NCI-H82 treated with DMSO at 0.1 percent for 48 hours (cell line): ENCODE measurements at regions not wholly inside any gene's neighbourhood (a gene's known extent, or its start where the extent isn't known, plus 50 kb on each side); places are given as distances from the start of the nearest gene placed in this dataset.
"Not testable (repeated sequence)": the region's sequence is repeated elsewhere in the genome, so short reads cannot be mapped to it uniquely, and the experiment has no call there.

Experiments used
- DNase-seq: peaks from one replicate; lab custom pipeline; 2025; ENCODE audit not compliant: unreplicated experiment; lab: John Stamatoyannopoulos, UW

DNA sequence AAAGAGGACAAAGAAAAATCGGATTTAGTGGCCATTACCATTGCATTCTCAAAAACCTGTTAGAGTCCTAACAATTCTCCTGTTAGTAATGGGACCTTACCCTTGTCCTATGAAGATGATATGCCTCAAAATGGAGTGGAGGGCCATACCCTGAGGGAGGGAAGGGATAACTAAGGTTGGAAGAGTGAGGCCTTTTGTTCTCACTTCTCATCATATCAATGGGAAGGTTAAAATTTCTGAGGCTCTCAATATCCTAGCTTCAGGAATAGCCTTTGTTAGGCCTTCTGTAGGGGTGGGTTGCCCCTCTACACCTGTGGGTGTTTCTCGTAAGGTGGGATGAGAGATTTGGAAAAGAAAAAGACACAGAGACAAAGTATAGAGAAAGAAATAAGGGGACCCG, 109.4 kb upstream of the SGIP1 start:
- DNase-seq = not testable (repeated sequence)

DNA sequence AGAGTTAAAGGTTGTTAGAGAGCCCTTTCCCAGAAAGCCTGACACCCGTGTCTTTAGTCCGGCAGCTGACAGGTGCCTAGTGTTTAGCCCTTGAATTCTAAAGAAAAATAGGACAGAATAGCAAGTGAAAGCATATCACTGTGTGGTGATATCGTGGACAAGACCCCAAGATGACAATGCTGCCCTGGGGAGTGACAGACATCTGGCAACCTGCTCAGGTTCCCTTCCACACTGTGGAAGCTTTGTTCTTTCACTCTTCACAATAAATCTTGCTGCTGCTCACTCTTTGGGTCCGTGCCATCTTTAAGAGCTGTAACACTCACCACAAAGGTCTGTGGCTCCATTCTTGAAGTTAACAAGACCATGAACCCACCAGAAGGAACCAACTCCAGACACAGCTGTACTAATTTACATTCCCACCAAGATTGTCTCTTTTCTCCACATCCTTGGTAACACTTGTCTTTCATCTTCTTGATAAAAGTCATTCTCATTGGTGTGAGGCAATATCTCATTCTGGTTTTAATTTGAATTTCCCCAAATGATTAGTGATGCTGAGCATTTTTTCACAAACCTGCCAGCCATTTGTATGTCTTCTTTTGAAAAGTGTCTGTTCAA, 107.6 kb upstream of the SGIP1 start:
- no peak for DNase-seq

DNA sequence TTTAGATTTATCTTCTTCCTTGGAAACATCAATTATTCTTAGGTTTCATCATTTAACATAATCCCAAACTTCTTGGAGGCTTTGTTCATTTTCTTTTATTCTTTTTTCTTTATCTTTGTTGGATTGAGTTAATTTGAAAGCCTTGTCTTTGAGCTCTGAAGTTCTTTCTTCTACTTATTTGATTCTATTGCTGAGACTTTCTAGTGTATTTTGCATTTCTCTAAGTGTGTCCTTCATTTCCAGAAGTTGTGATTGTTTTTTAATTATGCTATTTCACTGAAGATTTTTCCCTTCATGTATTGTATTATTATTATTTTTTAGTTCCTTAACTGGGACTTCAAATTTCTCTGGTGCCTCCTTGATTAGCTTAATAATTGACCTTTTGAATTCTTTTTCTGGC, 103.1 kb upstream of the SGIP1 start:
- not testable (repeated sequence) for DNase-seq

DNA sequence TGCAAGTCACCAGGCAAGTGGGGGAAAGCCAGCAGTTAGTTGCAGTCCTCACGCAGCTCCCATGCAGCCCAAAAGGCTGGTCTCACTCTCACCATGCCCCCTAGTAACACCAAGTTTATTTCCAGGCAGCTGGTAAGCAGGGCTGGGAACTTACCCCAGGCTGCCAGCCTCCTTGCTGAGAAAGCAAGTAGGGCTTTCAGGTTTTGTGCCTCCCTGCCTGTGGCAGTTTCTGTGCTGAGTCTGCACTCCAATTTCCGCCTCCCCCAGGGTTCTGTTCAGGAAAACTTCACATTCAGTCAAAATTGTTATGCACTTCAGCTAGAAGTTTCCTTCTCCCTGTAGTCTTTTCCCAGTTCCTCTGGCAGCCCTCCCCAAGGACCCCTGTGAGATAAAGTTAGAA, 102.0 kb upstream of the SGIP1 start:
- DNase-seq = no peak

DNA sequence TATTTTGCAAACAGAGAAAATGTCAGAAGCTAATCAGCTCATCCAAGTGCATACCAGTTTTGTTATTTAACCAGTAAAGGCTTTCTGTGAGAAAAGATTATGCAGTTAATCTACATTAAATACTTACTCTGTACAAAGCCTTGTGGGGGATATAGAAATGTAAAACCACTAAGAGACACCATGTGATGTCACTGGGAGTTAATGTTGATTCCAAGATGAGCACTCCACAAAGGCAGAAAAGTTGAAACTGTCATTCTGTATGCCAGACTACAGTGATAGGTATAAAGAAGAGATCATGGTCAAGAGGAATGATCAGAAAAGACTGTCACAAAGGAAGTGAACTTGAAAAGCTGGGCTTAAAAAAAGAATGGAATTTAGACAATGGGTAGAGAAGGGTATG, 100.3 kb upstream of the SGIP1 start:
- no peak for DNase-seq

DNA sequence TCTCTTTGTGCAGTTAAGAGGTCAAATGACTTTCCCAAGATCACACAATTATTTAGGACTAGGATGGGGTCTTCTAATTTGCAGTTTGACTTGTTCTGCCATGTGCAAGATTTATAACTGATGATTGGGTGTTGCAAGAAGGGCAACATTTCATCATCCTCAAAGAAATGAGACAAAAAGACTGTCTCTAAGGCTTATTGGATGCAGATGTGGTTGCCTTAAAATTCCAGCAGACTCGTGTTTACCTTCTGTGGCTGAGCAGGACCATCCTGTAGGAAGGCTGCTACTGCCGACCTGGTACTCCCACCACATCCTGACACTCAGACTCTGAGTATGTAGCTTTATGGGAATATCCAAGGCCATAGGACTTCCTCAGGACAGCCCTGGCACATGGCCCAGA, 99.9 kb upstream of the SGIP1 start:
- no peak for DNase-seq

DNA sequence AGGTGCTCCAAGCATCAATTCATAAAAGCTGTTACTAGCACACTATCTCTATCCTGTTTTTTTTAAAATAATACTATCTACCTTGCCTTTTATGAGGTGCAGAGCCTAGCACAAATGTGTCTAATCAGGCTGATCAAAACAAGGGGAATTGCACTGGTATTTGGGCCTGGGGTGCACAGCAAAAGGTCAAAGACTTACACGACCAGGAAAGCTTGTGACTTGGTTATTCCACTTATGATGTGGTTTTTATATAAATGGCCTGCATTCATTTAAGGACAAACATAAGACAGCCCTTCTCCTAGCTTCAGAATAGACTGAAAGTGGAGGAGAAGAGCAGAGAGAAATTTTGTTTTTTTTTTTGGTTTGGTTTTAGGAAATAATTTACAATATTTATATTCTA, 98.4 kb upstream of the SGIP1 start:
- no peak for DNase-seq

DNA sequence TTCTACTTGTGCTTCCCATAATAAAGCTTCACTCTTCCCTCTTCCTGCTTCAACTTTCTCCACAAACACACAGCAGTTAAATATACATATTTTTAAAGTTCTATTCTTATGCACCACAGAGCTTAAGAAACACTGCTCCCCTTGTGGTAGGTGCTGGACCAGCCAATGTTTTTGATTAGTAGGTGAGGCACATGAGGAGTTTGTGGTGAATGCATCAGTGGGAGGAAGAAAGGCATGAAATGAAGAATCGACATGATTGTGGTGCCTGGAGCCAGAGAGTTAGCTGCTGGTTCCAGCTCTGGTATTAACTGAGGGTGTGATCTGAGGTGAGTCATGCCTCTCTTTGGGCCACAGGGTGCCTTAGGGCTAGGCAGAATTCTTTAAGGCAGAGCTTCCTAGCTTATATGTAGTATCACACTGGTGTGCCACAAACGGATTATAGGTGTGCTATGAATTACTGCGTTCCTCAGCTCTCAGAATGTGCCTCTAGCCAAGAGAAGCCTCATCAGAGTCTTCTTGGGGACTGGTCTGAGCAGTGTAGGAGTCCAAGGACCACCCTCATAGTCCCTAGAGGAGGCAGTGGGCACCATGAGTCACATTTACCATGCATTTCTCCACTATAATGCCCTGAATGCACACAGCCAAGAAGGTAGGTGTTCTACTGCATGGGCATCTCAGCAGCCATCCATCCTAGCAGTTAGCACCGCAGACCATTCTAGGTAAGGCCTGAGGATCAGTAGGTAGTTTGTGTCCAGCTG, 97.4 kb upstream of the SGIP1 start:
- no peak for DNase-seq

DNA sequence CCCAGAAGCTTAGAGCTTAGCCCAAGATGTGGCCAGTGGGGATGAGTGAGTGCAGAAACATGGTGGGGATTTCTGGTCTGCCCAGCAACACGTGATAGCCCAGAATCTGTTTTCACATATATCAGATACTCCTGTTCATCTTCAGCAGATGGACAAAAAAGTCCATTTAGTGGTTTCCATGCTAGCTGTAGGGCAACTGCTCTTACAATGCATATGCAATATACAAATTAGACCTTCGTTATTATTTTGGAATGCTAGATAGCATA, 96.9 kb upstream of the SGIP1 start:
- DNase-seq = no peak

DNA sequence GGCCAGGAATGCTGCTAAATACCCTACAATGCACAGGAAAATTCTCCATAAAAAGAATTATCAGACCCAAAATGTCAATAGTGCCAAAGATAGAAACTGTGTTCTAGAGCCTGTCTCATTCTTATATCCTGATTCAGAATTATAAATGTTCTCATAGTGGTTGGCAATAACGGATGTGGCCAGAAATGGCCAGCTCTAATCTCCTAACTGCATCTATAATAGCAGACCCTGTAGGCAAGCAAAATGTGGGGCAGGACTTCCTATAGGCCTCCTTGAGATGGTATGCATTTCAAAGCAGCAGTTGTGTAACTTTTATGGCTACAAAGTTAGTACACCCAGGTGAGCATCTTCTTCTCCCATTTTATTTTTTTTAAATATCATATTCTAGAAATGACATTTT, 95.9 kb upstream of the SGIP1 start:
- DNase-seq = no peak

DNA sequence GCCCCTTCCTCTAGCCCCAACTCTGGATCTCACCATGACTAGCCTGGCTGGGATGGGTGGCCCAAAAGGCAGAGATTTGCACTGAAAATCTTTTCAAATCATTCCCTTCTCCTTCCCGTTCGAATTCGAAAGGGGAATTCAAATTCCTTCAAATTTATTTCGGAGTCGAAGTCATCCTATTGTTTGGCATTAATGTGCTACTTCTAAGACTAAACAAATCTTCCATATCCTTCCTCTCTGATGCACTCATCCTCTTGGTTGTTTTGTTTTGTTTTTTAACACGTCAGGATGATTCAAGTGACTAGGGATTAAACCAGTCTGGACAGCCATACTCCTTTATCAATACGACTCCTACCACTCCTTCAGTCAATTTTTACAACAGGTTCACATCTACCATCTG, 95.5 kb upstream of the SGIP1 start:
- DNase-seq = no peak

DNA sequence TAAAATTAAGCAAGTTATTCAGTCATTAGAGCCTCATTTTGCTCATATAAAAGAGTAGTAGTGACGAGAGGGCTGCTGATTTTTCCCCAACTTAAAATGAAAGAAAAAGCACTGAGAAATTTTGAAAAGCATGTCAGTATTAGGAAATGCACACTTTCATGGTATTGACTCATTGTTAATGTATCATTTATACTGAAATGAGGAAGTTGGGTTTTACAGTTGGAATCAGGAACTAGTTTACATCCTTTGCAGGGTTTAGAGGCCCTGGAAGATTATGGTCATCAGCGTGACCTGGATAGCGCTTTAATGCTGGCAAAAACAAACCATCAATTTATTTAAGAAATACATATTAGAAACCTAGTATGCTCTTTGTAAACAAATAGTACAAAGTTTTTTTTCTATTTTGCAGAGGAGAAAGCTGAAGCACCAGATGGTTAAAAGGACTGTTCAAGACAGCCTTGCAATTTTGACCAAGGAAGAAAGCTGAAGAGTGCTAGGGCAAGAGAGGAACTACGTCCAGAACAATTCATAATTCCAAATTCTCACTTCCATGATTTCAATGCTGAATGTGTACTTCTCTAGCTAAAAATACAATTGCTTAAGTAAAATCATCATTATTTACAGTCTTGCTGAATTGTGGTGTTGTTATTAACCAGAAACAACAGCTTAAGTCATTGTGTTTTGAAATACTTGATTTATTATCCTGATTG, 94.8 kb upstream of the SGIP1 start:
- DNase-seq = no peak

DNA sequence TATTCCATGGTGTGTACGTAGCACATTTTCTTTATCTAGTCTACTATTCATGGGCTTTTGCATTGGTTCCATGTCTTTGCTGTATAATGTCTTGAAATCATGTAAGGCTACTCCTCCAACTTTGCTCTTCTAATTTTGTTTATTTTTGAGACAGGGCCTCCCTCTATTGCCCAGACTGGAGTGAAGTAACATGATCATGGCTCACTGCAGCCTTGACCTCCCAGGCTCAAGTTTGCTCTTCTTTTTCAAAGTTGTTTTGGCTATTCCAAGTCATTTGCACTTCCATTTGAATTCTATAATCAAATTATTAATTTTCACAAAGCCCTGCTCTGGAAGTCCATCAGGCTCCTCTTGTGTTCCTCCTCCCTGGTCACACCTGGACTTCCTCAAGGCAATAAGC, 90.2 kb upstream of the SGIP1 start:
- no peak for DNase-seq

DNA sequence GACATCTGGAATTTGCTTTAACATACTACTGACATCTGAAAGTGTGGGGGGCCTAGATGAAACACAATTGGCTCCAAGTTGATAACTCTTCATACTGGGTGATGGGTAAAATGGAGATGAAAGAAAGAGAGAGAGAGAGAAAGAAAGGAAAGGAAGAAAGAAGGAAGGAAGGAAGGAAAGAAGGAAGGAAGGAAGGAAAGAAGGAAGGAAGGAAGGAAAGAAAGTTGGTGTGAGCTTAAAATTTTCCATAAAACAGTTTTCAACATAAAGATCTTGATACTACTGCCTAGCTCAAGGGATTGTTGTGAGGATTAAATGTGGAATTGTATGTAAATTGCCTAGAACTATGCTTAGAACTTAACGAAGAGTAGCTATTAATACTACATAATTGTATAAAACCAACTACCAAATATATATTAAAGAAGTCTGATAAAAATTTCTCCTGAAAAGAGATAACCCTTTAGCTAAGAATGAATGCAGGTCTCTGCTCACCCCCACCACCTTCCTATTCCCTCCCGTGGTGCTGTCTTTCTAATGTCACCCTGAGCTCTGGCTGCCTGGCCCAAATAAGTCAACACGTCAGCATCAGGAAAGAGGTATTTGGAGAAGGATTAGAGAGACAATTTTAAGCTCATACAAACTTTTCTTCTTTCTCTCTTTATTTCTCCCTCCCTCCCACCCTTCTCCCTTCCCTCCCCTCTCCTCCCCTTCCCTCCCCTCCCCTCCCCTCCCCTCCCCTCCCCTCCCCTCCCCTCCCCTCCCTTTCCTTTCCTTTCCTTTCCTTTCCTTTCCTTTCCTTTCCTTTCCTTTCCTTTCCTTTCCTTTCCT, 89.3 kb upstream of the SGIP1 start:
- DNase-seq = no peak

DNA sequence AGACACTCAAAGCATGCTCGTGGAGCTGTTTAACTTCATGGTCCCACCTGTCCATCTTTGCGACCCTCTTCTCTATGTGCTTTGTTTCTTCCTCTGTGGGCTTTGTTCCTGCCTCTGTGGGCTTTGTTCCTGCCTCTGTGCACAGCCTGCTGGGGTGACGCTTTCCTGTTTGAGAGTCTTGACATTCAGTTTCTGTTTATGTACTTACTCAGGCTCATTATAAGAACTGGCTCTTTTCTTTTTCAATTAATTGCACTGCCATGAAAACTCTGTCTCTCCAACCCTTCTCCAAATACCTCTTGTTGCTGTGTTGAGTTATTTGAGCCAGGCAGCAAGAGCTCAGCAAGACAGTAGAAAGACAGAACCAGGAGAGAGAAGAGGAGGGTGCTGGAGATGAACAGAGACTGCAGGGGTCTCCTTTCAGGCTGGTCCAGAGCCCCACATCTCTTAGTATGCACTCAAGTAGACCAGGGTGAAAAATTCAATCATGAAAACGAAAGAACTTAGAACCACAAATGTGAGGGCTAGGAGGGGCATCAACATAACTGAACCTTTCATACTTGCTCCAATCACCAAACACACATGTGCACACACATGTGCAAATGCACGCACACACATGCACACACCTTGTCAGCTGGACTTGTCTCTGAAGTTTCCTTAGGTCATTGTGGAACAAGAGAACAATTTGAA, 88.3 kb upstream of the SGIP1 start:
- no peak for DNase-seq

DNA sequence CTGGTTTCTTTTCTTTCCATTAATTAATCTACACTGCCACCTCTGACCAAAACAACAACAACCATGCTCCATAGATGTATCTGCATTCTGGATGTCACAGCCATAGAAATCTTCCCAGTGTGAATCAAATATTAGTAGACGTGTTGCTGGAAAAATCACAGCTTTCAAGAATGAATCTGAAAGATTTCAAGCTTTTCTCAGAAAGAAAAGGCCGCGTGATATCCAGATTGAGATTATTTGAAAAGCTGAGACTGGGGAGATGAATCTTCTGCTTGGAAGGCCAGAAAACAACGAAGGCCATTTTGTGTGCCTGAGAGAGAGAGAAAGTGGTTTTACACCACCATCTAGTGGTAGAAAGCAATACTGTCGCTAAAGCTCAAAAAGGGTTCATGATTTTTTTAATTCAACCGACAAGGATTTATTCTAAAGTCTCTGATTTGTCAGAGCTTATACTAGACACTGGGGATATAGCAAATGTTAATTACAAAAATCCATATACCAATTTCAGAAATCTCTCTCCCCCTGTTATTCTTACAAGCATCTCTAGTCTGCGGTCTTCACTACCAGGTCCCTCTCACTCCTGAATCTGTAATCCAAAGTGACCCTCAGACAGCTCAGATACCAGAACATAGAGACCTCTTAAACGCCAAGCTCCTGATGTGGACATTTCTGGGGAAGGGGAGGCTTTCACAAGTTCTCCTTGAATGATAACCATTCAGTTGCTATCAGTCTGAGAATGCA, 87.5 kb upstream of the SGIP1 start:
- peak; percentile 69 for DNase-seq

DNA sequence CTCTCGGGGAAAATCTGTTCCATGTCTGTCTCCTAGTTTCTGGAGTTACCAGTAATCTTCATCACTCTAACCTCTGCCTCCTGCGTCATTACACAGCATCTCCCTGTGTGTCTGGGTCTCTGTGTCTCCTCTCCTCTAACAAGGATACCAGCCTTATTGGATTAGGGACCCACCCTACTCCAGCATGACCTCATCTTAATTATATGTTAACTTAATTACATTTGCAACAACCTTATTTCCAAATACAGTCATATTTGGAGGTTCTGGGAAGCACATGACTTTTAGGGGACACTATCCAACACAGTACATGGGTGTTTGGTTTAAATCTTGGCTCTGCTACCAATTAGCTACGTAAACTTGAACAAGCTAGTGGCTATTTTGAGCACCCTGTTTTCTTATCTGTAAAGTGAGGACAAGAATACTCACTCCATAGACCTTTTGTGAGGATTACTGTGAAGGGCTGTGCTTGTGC, 83.9 kb upstream of the SGIP1 start:
- peak; percentile 76 for DNase-seq

DNA sequence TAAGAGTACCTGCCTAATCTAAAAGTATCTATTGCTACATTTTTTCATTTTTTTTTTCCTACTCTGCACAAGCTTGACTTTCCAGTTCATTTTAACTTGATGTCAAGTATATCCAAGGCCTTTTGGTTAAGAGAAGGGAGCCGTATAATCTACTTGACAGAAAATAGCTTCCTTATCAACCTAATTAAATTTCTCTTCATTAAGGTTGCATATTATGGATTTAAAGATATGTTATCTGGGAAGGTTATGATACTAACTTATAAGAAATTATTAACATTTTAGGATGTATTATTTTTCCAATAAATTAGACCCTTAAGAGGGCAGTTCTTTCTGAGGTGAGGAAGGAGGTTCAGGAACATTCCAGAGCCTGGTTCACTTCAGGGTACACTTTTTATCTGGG, 83.1 kb upstream of the SGIP1 start:
- DNase-seq = no peak

DNA sequence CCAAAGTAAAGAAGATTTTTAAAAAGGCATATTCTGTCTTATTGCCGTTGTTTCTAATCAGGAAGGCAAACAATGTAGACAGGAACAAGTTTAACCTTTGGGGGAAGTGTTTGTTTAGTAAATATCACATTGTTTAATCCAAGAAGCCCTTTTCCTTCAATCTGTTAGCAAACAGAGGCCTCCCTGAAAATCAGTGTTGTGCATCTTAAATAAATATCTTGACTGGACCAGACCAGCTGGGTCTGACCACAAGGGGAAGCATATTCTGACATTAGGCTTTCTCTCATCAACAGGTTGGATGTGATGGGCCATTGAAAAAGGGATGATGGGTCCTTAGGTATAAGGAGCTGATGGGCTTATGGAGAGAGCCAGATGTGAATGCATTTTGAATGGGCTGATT, 81.8 kb upstream of the SGIP1 start:
- DNase-seq = no peak

DNA sequence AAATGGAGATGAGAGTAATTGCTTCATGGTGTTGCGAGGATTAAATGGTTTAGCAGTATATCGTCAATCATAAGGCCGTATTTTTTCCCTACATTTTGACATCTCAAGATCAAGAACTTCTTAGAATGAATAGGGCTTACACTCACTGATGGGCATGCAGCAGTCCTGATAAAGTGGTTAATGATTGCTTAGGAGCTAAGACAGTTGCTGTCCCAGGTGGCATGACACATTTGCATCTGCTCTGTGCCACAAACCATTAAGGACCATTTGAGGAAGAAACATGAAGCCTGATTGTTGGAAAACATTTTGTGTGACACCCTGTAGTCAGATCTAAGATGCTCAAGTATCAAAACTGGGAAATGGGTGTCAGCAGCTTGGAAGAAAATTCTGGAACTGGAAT, 81.0 kb upstream of the SGIP1 start:
- DNase-seq = no peak
